Nephron progenitor cell (in vitro differentiated cells): ENCODE measurements at regions not wholly inside any gene's neighbourhood (a gene's known extent, or its start where the extent isn't known, plus 50 kb on each side); places are given as distances from the start of the nearest gene placed in this dataset.
A peak's percentile ranks its signal among the peaks of the same experiment; 100 is the strongest.

ENCODE experiments used
- DNase-seq: peaks from one replicate; pipeline ENCODE4 v3.0.0; 2021
- H3K27ac Mint-ChIP-seq: 2 replicates; pipeline ENCODE4 v1.8.0; 2021; ENCODE audit warnings: mild to moderate bottlenecking, moderate library complexity, mixed read lengths
- H3K27me3 Mint-ChIP-seq: 2 replicates; pipeline ENCODE4 v1.8.0; 2021; ENCODE audit warnings: mild to moderate bottlenecking, low read depth, mixed read lengths; ENCODE audit not compliant: poor library complexity
- H3K36me3 Mint-ChIP-seq: 2 replicates; pipeline ENCODE4 v1.8.0; 2021; ENCODE audit warnings: low read depth, mixed read lengths
- H3K4me1 Mint-ChIP-seq: 2 replicates; pipeline ENCODE4 v1.8.0; 2021; ENCODE audit warnings: mixed read lengths
- H3K4me3 Mint-ChIP-seq: 2 replicates; pipeline ENCODE4 v1.8.0; 2021; ENCODE audit warnings: mild to moderate bottlenecking, moderate library complexity, mixed read lengths
- H3K9me3 Mint-ChIP-seq: 2 replicates; pipeline ENCODE4 v1.8.0; 2021; ENCODE audit warnings: mild to moderate bottlenecking, moderate library complexity, mixed read lengths
- CTCF ChIP-seq: fragments of 200-600 bp; sonication (generic); IDR thresholded peaks from 2 replicates; pipeline ENCODE4 v1.5.0; 2021; ENCODE audit warnings: antibody characterized with exemption

GRCh38 chr6:93048381-93048780, 371.0 kb downstream of the EPHA7 start:
- no peak overlapping the region for H3K4me3 Mint-ChIP-seq
- H3K9me3 Mint-ChIP-seq = no peaks in the 10 kb centered on the region
- no peaks in the 10 kb centered on the region for H3K4me1 Mint-ChIP-seq
- no peak for DNase-seq
- no peak for TF ChIP-seq CTCF
- H3K27me3 Mint-ChIP-seq = no peaks in the 10 kb centered on the region
- H3K36me3 Mint-ChIP-seq = no peaks in the 10 kb centered on the region
- H3K27ac Mint-ChIP-seq = no peak overlapping the region

GRCh38 chr6:93047033-93047432, 372.3 kb downstream of the EPHA7 start:
- Mint-ChIP-seq H3K9me3 (no peaks in the 10 kb centered on the region), H3K27me3 (no peaks in the 10 kb centered on the region), H3K4me1 (no peaks in the 10 kb centered on the region), H3K27ac (no peak overlapping the region), H3K4me3 (no peak overlapping the region), H3K36me3 (no peaks in the 10 kb centered on the region)
- TF ChIP-seq CTCF = no peak
- no peak for DNase-seq

GRCh38 chr6:93045156-93045555, 374.2 kb downstream of the EPHA7 start:
- no peaks in the 10 kb centered on the region for H3K9me3 Mint-ChIP-seq
- no peaks in the 10 kb centered on the region for H3K27me3 Mint-ChIP-seq
- DNase-seq = no peak
- no peak overlapping the region for H3K27ac Mint-ChIP-seq
- no peak overlapping the region for H3K4me3 Mint-ChIP-seq
- no peaks in the 10 kb centered on the region for H3K4me1 Mint-ChIP-seq
- H3K36me3 Mint-ChIP-seq = no peaks in the 10 kb centered on the region
- TF ChIP-seq CTCF = no peak

- H3K27ac Mint-ChIP-seq = no peak overlapping the region
- H3K36me3 Mint-ChIP-seq = no peaks in the 10 kb centered on the region
- H3K4me1 Mint-ChIP-seq = no peaks in the 10 kb centered on the region
- TF ChIP-seq CTCF = no peak
- no peak for DNase-seq
- H3K9me3 Mint-ChIP-seq = peaks cover 34% of the 10 kb centered on the region
- no peaks in the 10 kb centered on the region for H3K27me3 Mint-ChIP-seq
- H3K4me3 Mint-ChIP-seq = no peak overlapping the region
Observed at GRCh38 chr6:93040375-93040774, 379.0 kb downstream of the EPHA7 start.

GRCh38 chr6:93036835-93037234, 382.5 kb downstream of the EPHA7 start:
- no peaks in the 10 kb centered on the region for H3K4me1 Mint-ChIP-seq
- peak; percentile 14 for TF ChIP-seq CTCF
- H3K36me3 Mint-ChIP-seq = no peaks in the 10 kb centered on the region
- H3K4me3 Mint-ChIP-seq = no peak overlapping the region
- peaks cover 3% of the 10 kb centered on the region for H3K27me3 Mint-ChIP-seq
- no peak for DNase-seq
- no peak overlapping the region for H3K27ac Mint-ChIP-seq
- H3K9me3 Mint-ChIP-seq = peaks cover 57% of the 10 kb centered on the region

GRCh38 chr6:93035756-93036155, 383.6 kb downstream of the EPHA7 start:
- Mint-ChIP-seq H3K27me3 (peaks cover 3% of the 10 kb centered on the region), H3K4me1 (no peaks in the 10 kb centered on the region)

More at GRCh38 chr6:93035756-93036155, 383.6 kb downstream of the EPHA7 start:
- Mint-ChIP-seq H3K4me3 (no peak overlapping the region), H3K36me3 (no peaks in the 10 kb centered on the region), H3K9me3 (peaks cover 57% of the 10 kb centered on the region), H3K27ac (no peak overlapping the region)
- DNase-seq = no peak
- TF ChIP-seq CTCF = no peak
